Left ventricle myocardium inferior (tissue), 1 donor: ENCODE measurements at regions not wholly inside any gene's neighbourhood (a gene's known extent, or its start where the extent isn't known, plus 50 kb on each side); places are given as distances from the start of the nearest gene placed in this dataset.
A peak's percentile ranks its signal among the peaks of the same experiment; 100 is the strongest.

Experiments used
- DNase-seq: peaks from one replicate; pipeline ENCODE4 v3.0.0-alpha.2; 2020
- H3K27ac ChIP-seq: fragments of 200-600 bp; replicated peaks from 2 replicates; pipeline ENCODE4 v1.8.0; 2021
- H3K27me3 ChIP-seq: fragments of 200-600 bp; 2 replicates; pipeline ENCODE4 v1.8.0; 2021; ENCODE audit warnings: low read depth
- H3K36me3 ChIP-seq: fragments of 200-600 bp; 2 replicates; pipeline ENCODE4 v1.8.0; 2021
- H3K4me1 ChIP-seq: fragments of 200-600 bp; 2 replicates; pipeline ENCODE4 v1.8.0; 2021
- H3K4me3 ChIP-seq: fragments of 200-600 bp; 2 replicates; pipeline ENCODE4 v1.8.0; 2021; ENCODE audit warnings: mild to moderate bottlenecking, moderate library complexity
- H3K9me3 ChIP-seq: fragments of 200-600 bp; replicated peaks from 2 replicates; pipeline ENCODE4 v1.8.0; 2021
- intact Hi-C: fragments of 100-400 bp; cut with micrococcal nuclease; formaldehyde crosslinking; loops from one replicate; pipeline ENCODE4 v1.11.0; 2022
- TF ChIP-seq, protein P1 (sequence below): fragments of 200-600 bp; IDR thresholded peaks from 2 replicates; pipeline ENCODE4 v1.8.0; 2021; ENCODE audit warnings: antibody characterized with exemption, mild to moderate bottlenecking, borderline replicate concordance
- donor health status: DM: no; HTN: yes; CAD: no; lungs with severe emphysema.

DNA sequence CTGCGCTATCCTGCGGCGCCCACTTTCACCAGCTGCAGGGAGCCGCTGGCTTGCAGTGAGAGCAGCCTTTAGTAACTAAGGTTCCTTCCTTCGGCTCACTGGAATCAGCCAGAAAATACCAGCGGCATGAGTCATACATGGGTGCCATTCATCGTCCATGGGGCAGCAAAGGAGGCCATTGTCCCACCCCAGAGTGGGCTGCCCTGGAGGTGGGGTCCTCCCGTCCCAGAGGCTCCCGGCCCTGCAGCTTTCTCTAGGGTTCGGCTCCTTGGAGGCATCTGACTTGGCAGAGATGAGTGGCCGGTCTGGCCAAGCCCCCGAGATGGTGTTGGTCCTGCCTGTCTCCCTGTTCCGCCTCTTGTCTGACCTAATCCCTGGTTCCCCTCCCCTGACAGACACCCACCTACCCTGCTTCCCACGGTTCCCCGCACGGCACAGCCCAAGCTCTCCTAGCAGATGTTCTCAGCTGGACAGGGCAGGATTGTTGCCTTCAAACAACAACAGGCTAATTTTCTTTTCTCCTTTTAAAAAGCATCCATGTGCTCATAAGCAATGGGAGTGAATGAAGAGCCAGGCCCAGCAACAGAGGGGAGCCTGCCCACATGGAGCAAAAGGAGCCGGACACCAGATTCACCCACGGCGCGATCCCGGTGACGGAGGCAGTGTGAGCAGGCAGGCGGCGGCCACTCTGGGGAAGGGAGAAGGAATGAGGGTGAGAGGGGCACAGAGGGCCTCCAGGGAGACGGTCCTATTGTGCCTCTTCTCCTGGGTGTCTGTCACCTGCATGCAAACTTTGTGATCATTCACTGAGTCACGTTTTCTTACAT, 97.0 kb upstream of the COL5A1 start:
- H3K27ac ChIP-seq, result peak overlapping the region; percentile 72
- peaks cover 15% of the 10 kb centered on the region for H3K4me1 ChIP-seq
- no peak overlapping the region for H3K4me3 ChIP-seq
- TF ChIP-seq, protein P1, sequence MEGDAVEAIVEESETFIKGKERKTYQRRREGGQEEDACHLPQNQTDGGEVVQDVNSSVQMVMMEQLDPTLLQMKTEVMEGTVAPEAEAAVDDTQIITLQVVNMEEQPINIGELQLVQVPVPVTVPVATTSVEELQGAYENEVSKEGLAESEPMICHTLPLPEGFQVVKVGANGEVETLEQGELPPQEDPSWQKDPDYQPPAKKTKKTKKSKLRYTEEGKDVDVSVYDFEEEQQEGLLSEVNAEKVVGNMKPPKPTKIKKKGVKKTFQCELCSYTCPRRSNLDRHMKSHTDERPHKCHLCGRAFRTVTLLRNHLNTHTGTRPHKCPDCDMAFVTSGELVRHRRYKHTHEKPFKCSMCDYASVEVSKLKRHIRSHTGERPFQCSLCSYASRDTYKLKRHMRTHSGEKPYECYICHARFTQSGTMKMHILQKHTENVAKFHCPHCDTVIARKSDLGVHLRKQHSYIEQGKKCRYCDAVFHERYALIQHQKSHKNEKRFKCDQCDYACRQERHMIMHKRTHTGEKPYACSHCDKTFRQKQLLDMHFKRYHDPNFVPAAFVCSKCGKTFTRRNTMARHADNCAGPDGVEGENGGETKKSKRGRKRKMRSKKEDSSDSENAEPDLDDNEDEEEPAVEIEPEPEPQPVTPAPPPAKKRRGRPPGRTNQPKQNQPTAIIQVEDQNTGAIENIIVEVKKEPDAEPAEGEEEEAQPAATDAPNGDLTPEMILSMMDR, result no peak
- H3K36me3 ChIP-seq, result no peaks in the 10 kb centered on the region
- intact Hi-C loops, result no loop called here
- DNase-seq, result peak; percentile 33
- peaks cover 70% of the 10 kb centered on the region for H3K27me3 ChIP-seq
- H3K9me3 ChIP-seq, result no peaks in the 10 kb centered on the region

DNA sequence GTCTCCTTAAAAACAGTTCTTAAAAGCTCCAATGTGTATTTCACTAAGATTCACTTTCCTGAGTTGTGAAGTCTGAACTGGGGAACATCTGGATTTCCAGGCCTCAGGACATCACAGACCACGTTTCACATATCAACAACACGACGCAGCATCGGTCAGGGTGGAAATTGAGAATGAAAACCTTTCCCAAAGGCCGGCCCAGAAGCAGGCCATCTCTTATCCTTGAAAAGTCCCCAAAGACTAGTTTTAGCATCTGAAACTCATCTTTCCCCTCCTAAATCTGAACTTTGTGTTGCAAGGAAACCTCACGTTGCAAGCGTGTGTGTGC, 96.4 kb upstream of the COL5A1 start:
- no peak for DNase-seq
- Histone ChIP-seq H3K36me3 (no peaks in the 10 kb centered on the region), H3K9me3 (no peaks in the 10 kb centered on the region), H3K4me3 (no peak overlapping the region), H3K4me1 (peaks cover 15% of the 10 kb centered on the region), H3K27ac (peak overlapping the region; percentile 72), H3K27me3 (peaks cover 64% of the 10 kb centered on the region)
- TF ChIP-seq, protein P1, result no peak
- intact Hi-C loops, result no loop called here

DNA sequence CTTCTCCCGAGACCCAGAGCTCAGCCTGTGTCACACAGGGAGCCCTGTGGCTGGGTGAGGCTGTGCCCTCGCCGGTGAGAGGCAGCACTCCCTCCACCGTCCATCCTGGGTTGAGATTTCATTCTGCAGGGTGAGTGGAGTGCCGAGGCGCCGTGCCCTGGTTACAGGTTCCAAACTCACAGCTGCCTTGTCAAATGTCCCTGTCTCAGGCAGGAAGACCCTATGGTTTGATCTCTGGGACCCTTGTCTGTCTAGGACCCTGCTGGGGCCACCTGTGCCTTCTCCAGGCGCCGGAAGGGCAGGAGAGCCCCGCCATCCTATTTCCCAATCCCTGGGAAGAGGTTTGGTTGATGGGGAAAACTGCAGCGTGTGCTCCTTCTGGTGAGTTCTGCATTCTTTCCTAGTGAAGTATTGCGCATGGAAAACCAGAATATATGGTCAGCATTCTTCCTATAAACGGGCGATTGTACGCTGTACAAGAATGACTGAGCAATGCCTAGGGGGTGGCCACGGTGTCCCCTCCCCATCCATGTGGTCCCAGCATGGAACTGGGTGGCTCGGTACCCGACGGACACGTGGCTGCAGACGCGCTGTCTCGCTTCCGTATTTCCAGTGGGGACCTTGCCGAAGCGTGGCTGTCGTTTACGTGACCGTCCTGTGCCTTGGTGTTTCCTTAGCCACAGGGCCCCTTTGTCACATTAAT, 95.9 kb upstream of the COL5A1 start:
- Histone ChIP-seq H3K27ac (peak overlapping the region; percentile 72), H3K4me3 (peak overlapping the region; percentile 4), H3K36me3 (no peaks in the 10 kb centered on the region), H3K27me3 (peaks cover 64% of the 10 kb centered on the region), H3K4me1 (peaks cover 15% of the 10 kb centered on the region), H3K9me3 (no peaks in the 10 kb centered on the region)
- DNase-seq, result peak; percentile 16
- intact Hi-C loops, result no loop called here
- TF ChIP-seq, protein P1, result no peak

DNA sequence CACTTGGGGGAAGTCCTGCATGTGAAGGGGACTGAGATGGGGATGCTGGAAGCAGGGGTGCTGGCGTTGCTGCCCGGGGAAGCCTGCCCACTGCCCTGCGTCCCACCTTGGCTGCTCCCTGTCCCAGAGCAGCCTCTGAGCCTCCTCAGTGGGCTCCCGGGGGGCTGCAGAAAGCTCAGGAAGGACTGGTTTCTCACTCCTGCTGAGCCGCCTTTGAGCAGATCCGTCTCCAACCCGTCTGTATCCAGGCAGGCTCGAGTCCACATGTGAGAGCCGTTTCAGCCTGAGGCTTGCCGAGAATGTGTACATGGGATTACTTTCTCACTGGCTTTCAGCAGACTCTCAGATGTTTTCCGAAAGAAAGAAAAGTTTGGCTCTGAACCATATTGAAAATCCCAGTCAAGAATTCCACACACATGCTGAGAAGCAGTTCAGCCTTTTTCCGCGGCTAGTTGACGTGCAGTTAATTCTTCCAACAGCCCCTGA, 95.3 kb upstream of the COL5A1 start:
- TF ChIP-seq, protein P1, result no peak
- H3K36me3 ChIP-seq, result no peaks in the 10 kb centered on the region
- intact Hi-C loops, result no loop called here
- peak; percentile 15 for DNase-seq
- H3K27ac ChIP-seq, result peak overlapping the region; percentile 72
- peaks cover 15% of the 10 kb centered on the region for H3K4me1 ChIP-seq
- H3K9me3 ChIP-seq, result no peaks in the 10 kb centered on the region
- H3K27me3 ChIP-seq, result peaks cover 64% of the 10 kb centered on the region
- H3K4me3 ChIP-seq, result peak overlapping the region; percentile 4

DNA sequence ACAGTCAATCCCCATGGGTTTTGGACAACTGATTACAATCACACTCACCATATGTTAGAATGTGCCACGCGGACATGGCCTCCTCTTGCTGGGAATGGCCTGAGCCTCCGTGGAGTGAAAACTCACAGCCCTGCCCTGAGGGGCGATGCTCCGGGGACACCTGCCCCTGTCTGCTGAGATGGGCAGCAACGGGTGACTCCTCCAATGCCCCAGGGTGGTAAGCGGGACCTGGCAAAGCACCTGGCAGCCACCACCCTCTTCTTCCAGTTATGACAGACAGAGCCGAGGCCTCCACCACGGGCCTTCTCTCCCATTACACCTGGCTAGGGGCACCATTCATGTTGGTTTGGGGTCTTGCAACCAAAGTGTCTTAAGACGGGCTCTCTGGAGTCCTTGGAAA, 94.9 kb upstream of the COL5A1 start:
- DNase-seq, result peak; percentile 6
- Histone ChIP-seq H3K4me3 (no peak overlapping the region), H3K36me3 (no peaks in the 10 kb centered on the region), H3K4me1 (peaks cover 15% of the 10 kb centered on the region), H3K27me3 (peaks cover 64% of the 10 kb centered on the region), H3K9me3 (no peaks in the 10 kb centered on the region), H3K27ac (no peak overlapping the region)
- TF ChIP-seq, protein P1, result no peak
- intact Hi-C loops, result no loop called here
